ENCODE measurements at regions not wholly inside any gene's neighbourhood (a gene's known extent, or its start where the extent isn't known, plus 50 kb on each side); places are given as distances from the start of the nearest gene placed in this dataset.

DNA sequence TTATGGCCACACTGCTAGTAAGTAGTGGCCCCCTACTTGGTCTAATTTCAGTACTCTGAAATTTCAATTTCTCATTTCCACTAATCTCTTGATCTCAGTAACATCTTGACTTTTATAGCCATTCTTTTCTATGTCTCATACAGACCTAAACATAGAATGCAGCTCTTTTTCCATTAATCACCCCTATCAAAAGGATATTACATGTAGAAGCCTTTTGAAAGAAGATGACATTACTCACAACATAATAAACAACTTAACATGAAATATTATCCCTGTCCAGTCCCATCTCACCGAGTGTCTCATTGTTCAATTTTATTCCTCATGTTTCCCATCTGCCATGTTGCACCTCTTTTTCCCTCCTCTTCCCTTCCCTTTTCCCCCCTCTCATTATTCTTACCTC, 81.1 kb upstream of the KLHL13 start:
- no peak overlapping the region for H3K56ac ChIP-seq (replicated peaks; ENCODE audit: insufficient read length, low read depth, low read length)
- H3K9me3 ChIP-seq (ENCODE audit: insufficient read depth in 2 of 2, low read depth in 1 of 2, low read length in 1 of 2): no peaks in the 10 kb centered on the region
- WGBS, 2 experiments (ENCODE audit: extremely low coverage in 1 of 2, insufficient coverage in 1 of 2, insufficient read length in 1 of 2, insufficient replicate concordance in 2 of 2, low coverage in 1 of 2, low lambda C conversion rate in 2 of 2, missing lambda C conversion rate in 1 of 2): 91% methylated on average over 1 of the region's 1 CpG; no CpG with 5 or more reads in 1 of the 2 experiments
- H3K23me2 ChIP-seq (ENCODE audit: low read depth, low read length): no peaks in the 10 kb centered on the region
- H2BK12ac ChIP-seq (ENCODE audit: low read depth, low read length): no peak overlapping the region
- FAIRE-seq (no peak), DNase-seq (ENCODE audit: low read depth in 1 of 2, low spot score in 2 of 2) (no peak)
- ChIA-PET POLR2A (ENCODE audit: partially characterized antibody) (no interaction called here), CTCF (ENCODE audit: partially characterized antibody) (no interaction called here)
- no peak overlapping the region for H3K4me2 ChIP-seq (ENCODE audit: insufficient read depth in 1 of 2, low read depth in 2 of 2, low read length in 2 of 2)
- no peak overlapping the region for H3K18ac ChIP-seq (ENCODE audit: extremely low read depth, low read length)
- H3K79me1 ChIP-seq (ENCODE audit: low read depth, low read length): no peaks in the 10 kb centered on the region
- H2BK15ac ChIP-seq (ENCODE audit: low read length): no peak overlapping the region
- no peaks in the 10 kb centered on the region for H3K4me1 ChIP-seq (replicated peaks in 1 of 4; ENCODE audit: control insufficient read depth in 3 of 4, insufficient read depth in 4 of 4, low read length in 3 of 4)
- H3K14ac ChIP-seq (ENCODE audit: insufficient read length): no peak overlapping the region
- H4K91ac ChIP-seq (replicated peaks; ENCODE audit: insufficient read length, low read length): no peak overlapping the region
- H2AK5ac ChIP-seq (ENCODE audit: low read depth, low read length): no peak overlapping the region
- H3K27me3 ChIP-seq (replicated peaks in 1 of 4; ENCODE audit: control insufficient read depth in 3 of 4, extremely low read depth in 1 of 4, insufficient read depth in 3 of 4, low read length in 3 of 4): no peaks in the 10 kb centered on the region
- TF ChIP-seq SP2 (IDR thresholded peaks at IDR 0.05; ENCODE audit: low read length) (no peak), TBP (IDR thresholded peaks at IDR 0.05; ENCODE audit: low read depth, low read length) (no peak)
- H2AFZ ChIP-seq (ENCODE audit: low read length): no peak overlapping the region
- H3K4me3 ChIP-seq (ENCODE audit: extremely low read depth in 1 of 4, insufficient read depth in 2 of 4, low read depth in 3 of 4, low read length in 4 of 4): no peak overlapping the region
- H3K4ac ChIP-seq (replicated peaks; ENCODE audit: insufficient read length, low read depth, low read length): no peak overlapping the region
- H3K9ac ChIP-seq (replicated peaks in 1 of 4; ENCODE audit: extremely low read depth in 1 of 4, low read depth in 3 of 4, low read length in 3 of 4): no peak overlapping the region
- H3K79me2 ChIP-seq (ENCODE audit: control insufficient read depth in 1 of 2, insufficient read depth in 2 of 2, low read length in 2 of 2): no peaks in the 10 kb centered on the region
- no peak overlapping the region for H4K5ac ChIP-seq (ENCODE audit: insufficient read length, low read depth, low read length)
- no peak overlapping the region for H2BK20ac ChIP-seq (ENCODE audit: low read length)
- H4K20me1 ChIP-seq (replicated peaks in 1 of 2; ENCODE audit: control insufficient read depth in 1 of 2, insufficient read depth in 2 of 2, low read length in 2 of 2): no peaks in the 10 kb centered on the region
- H3K36me3 ChIP-seq (ENCODE audit: control insufficient read depth in 2 of 4, insufficient read depth in 4 of 4, low read length in 3 of 4): no peaks in the 10 kb centered on the region
- H3K27ac ChIP-seq (ENCODE audit: low read depth, low read length): no peak overlapping the region
- no peak overlapping the region for H2BK5ac ChIP-seq (ENCODE audit: low read depth, low read length)
- no peak overlapping the region for H4K8ac ChIP-seq (ENCODE audit: extremely low read depth, insufficient read depth, low read length)
- H2BK120ac ChIP-seq (replicated peaks; ENCODE audit: low read depth, low read length): no peak overlapping the region
- no peak overlapping the region for H3K23ac ChIP-seq (ENCODE audit: insufficient read length)

Data from H1 (cell line).